Smooth muscle cell (in vitro differentiated cells): ENCODE measurements at regions not wholly inside any gene's neighbourhood (a gene's known extent, or its start where the extent isn't known, plus 50 kb on each side); places are given as distances from the start of the nearest gene placed in this dataset.
A peak's percentile ranks its signal among the peaks of the same experiment; 100 is the strongest.

Source experiments
- DNase-seq: peaks from one replicate; lab custom pipeline; 2025; ENCODE audit not compliant: unreplicated experiment; lab: John Stamatoyannopoulos, UW
- H2AFZ ChIP-seq: fragments of 200-600 bp; sonication (generic); 2 replicates; pipeline ENCODE4 v1.6.0; 2016; ENCODE audit warnings: antibody characterized with exemption, low read depth, mild to moderate bottlenecking
- H3F3A ChIP-seq: fragments of 200-600 bp; sonication (generic); 2 replicates; pipeline ENCODE4 v1.6.0; 2017; ENCODE audit warnings: antibody characterized with exemption, low read depth
- H3K27ac ChIP-seq: fragments of 200-600 bp; sonication (generic); 2 replicates; pipeline ENCODE4 v1.5.1; 2016; ENCODE audit warnings: low read depth, mild to moderate bottlenecking
- H3K27me3 ChIP-seq: fragments of 200-600 bp; sonication (generic); 2 replicates; pipeline ENCODE4 v1.6.1; 2016; ENCODE audit warnings: low read depth, mild to moderate bottlenecking
- H3K36me3 ChIP-seq: fragments of 200-600 bp; sonication (generic); 2 replicates; pipeline ENCODE4 v1.5.1; 2016; ENCODE audit warnings: low read depth
- H3K4me1 ChIP-seq: fragments of 200-600 bp; sonication (generic); 2 replicates; pipeline ENCODE4 v1.5.1; 2016; ENCODE audit warnings: low read depth
- H3K4me2 ChIP-seq: fragments of 200-600 bp; sonication (generic); 2 replicates; pipeline ENCODE4 v1.6.0; 2016; ENCODE audit warnings: mild to moderate bottlenecking
- H3K4me3 ChIP-seq: fragments of 200-600 bp; sonication (generic); 2 replicates; pipeline ENCODE4 v1.5.1; 2016; ENCODE audit warnings: mild to moderate bottlenecking
- H3K79me2 ChIP-seq: fragments of 200-600 bp; sonication (generic); 2 replicates; pipeline ENCODE4 v1.6.0; 2016; ENCODE audit warnings: low read depth, mild to moderate bottlenecking
- H3K9ac ChIP-seq: fragments of 200-600 bp; sonication (generic); 2 replicates; pipeline ENCODE4 v1.6.0; 2016; ENCODE audit warnings: low read depth
- H3K9me3 ChIP-seq: fragments of 200-600 bp; sonication (generic); replicated peaks from 2 replicates; pipeline ENCODE4 v1.5.1; 2016; ENCODE audit warnings: low read depth
- H4K20me1 ChIP-seq: fragments of 200-600 bp; sonication (generic); 2 replicates; pipeline ENCODE4 v1.6.0; 2016; ENCODE audit warnings: low read depth
- CTCF ChIP-seq: fragments of 200-600 bp; sonication (generic); IDR thresholded peaks from 2 replicates; pipeline ENCODE4 v1.5.1; 2017; ENCODE audit warnings: borderline replicate concordance, mild to moderate bottlenecking, antibody characterized with exemption; ENCODE audit not compliant: insufficient read depth, poor library complexity, severe bottlenecking
- WGBS: methylation state at CpG from one replicate; pipeline ENCODE4 v1.1.7; 2016; ENCODE audit warnings: low lambda C conversion rate; 5-methylcytosine and 5-hydroxymethylcytosine counted together

- Histone ChIP-seq H2AFZ (no peak overlapping the region), H3K36me3 (no peaks in the 10 kb centered on the region), H3K4me1 (no peaks in the 10 kb centered on the region), H3F3A (no peaks in the 10 kb centered on the region), H4K20me1 (no peaks in the 10 kb centered on the region), H3K4me3 (no peak overlapping the region), H3K27ac (no peak overlapping the region), H3K9me3 (no peaks in the 10 kb centered on the region), H3K4me2 (no peak overlapping the region), H3K9ac (no peak overlapping the region), H3K27me3 (no peaks in the 10 kb centered on the region), H3K79me2 (no peaks in the 10 kb centered on the region)
- DNase-seq, result no peak
- WGBS, result 78% methylated on average over 1 of the region's 1 CpG
- no peak for TF ChIP-seq CTCF
Measured at GRCh38 chr6:93894521-93894920, 475.2 kb upstream of the EPHA7 start.

- DNase-seq, result no peak
- Histone ChIP-seq H3F3A (no peaks in the 10 kb centered on the region), H3K4me3 (no peak overlapping the region), H4K20me1 (no peaks in the 10 kb centered on the region), H3K4me2 (no peak overlapping the region), H3K27ac (no peak overlapping the region), H3K9me3 (no peaks in the 10 kb centered on the region), H3K9ac (no peak overlapping the region), H3K27me3 (no peaks in the 10 kb centered on the region), H3K36me3 (no peaks in the 10 kb centered on the region), H3K4me1 (no peaks in the 10 kb centered on the region), H2AFZ (no peak overlapping the region), H3K79me2 (no peaks in the 10 kb centered on the region)
- no peak for TF ChIP-seq CTCF
- WGBS, result 91% methylated on average over 2 of the region's 2 CpGs
Measured at GRCh38 chr6:93889713-93890112, 470.4 kb upstream of the EPHA7 start.

- Histone ChIP-seq H2AFZ (no peak overlapping the region), H3K79me2 (no peaks in the 10 kb centered on the region), H3K9ac (no peak overlapping the region), H3K27ac (no peak overlapping the region), H3K27me3 (no peaks in the 10 kb centered on the region), H4K20me1 (no peaks in the 10 kb centered on the region), H3K4me1 (no peaks in the 10 kb centered on the region), H3K36me3 (no peaks in the 10 kb centered on the region), H3F3A (no peaks in the 10 kb centered on the region), H3K4me3 (no peak overlapping the region), H3K4me2 (no peak overlapping the region), H3K9me3 (no peaks in the 10 kb centered on the region)
- DNase-seq, result no peak
- WGBS, result 94% methylated on average over 4 of the region's 4 CpGs
- TF ChIP-seq CTCF, result no peak
Measured at GRCh38 chr6:93886416-93886815, 467.1 kb upstream of the EPHA7 start.

- H3K36me3 ChIP-seq, result no peaks in the 10 kb centered on the region
- H4K20me1 ChIP-seq, result no peaks in the 10 kb centered on the region
- H3K27ac ChIP-seq, result peak overlapping the region; percentile 2
- no peaks in the 10 kb centered on the region for H3K27me3 ChIP-seq
- no peaks in the 10 kb centered on the region for H3F3A ChIP-seq
- H3K4me3 ChIP-seq, result no peak overlapping the region
- H3K79me2 ChIP-seq, result no peaks in the 10 kb centered on the region
- TF ChIP-seq CTCF, result no peak
- H3K4me2 ChIP-seq, result peak overlapping the region; percentile 77
- H3K9me3 ChIP-seq, result no peaks in the 10 kb centered on the region
- H3K4me1 ChIP-seq, result peaks cover 29% of the 10 kb centered on the region
- H2AFZ ChIP-seq, result peak overlapping the region; percentile 93
- no peak overlapping the region for H3K9ac ChIP-seq
- WGBS, result 35% methylated on average over 3 of the region's 3 CpGs
- DNase-seq, result no peak
Measured at GRCh38 chr6:93859971-93860370, 440.6 kb upstream of the EPHA7 start.
